Transverse colon (tissue), 4 donors: ENCODE measurements at regions not wholly inside any gene's neighbourhood (a gene's known extent, or its start where the extent isn't known, plus 50 kb on each side); places are given as distances from the start of the nearest gene placed in this dataset.

Source experiments
- DNase-seq: peaks from one replicate; pipeline ENCODE4 v3.0.0-alpha.2; 2019
- H3K27ac ChIP-seq, 4 donors: fragments of 200-600 bp; sonication (generic); 2 replicates each; pipeline ENCODE4 v1.5.1; 2016 to 2018; ENCODE audit warnings: inconsistent platforms in 4 of 4
- H3K27me3 ChIP-seq: fragments of 200-600 bp; sonication (generic); 2 replicates; pipeline ENCODE4 v1.5.1; 2017; ENCODE audit warnings: inconsistent platforms
- H3K36me3 ChIP-seq, 4 donors: fragments of 200-600 bp; sonication (generic); 2 replicates each; pipeline ENCODE4 v1.5.1; 2017 to 2019; ENCODE audit warnings: inconsistent platforms in 4 of 4
- H3K4me1 ChIP-seq, 4 donors: fragments of 200-600 bp; sonication (generic); 2 replicates each; pipeline ENCODE4 v1.5.1; 2017 to 2020; ENCODE audit warnings: inconsistent platforms in 4 of 4
- H3K4me3 ChIP-seq, 4 donors: fragments of 200-600 bp; sonication (generic); 1 replicate in 1 of 4; 2 replicates in 3 of 4; pipeline versions ENCODE4 v1.5.1 to v1.6.1; 2017 to 2019; ENCODE audit warnings: inconsistent platforms in 4 of 4
- H3K9me3 ChIP-seq, 2 donors: fragments of 200-600 bp; sonication (generic); 2 replicates each; pipeline ENCODE4 v1.5.1; 2017 to 2019; ENCODE audit warnings: inconsistent platforms in 2 of 2
- EP300 ChIP-seq: sonication (generic); formaldehyde crosslinking; IDR thresholded peaks from one replicate; pipeline ENCODE4 v1.6.1; 2017; ENCODE audit warnings: antibody characterized with exemption, low read depth
- POLR2A ChIP-seq: fragments of 450-650 bp; IDR thresholded peaks from one replicate; pipeline ENCODE4 v1.6.1; 2016; ENCODE audit warnings: antibody characterized with exemption, mild to moderate bottlenecking, moderate library complexity
- POLR2AphosphoS5 ChIP-seq, 3 donors: sonication (generic); formaldehyde crosslinking; IDR thresholded peaks; one replicate each; pipeline ENCODE4 v1.6.1; 2016; ENCODE audit warnings: antibody characterized with exemption in 3 of 3
- WGBS, 2 donors: methylation state at CpG; one replicate each; pipeline ENCODE4 v1.1.5; 2018; ENCODE audit warnings: low coverage in 1 of 2; 5-methylcytosine and 5-hydroxymethylcytosine counted together
- in situ Hi-C, 4 donors: fragments of 200-750 bp; cut with MboI; loops; one replicate each; pipeline versions ENCODE4 v1.15.0 to v1.15.1; 2017; ENCODE audit warnings: low sequenced_read_pairs in 3 of 4, low pct_ligation_motif_present in 1 of 4, low pct_unique_long_range_greater_than_20kb in 1 of 4
- intact Hi-C: fragments of 100-400 bp; cut with DNase I; formaldehyde crosslinking; loops from one replicate; pipeline ENCODE4 v1.15.1; 2023; ENCODE audit warnings: low total_unique reads
- TF ChIP-seq, protein P1 (sequence below), 5 experiments: fragments of 200-600 bp in 3 of 5; fragments of 450-650 bp in 2 of 5; sonication (generic) in 3 of 5; IDR thresholded peaks; 1 replicate in 2 of 5; 2 replicates in 3 of 5; pipeline ENCODE4 v1.5.1; 2016 to 2017; ENCODE audit warnings: antibody characterized with exemption in 5 of 5, inconsistent platforms in 3 of 5, mild to moderate bottlenecking in 2 of 5, moderate library complexity in 1 of 5

DNA sequence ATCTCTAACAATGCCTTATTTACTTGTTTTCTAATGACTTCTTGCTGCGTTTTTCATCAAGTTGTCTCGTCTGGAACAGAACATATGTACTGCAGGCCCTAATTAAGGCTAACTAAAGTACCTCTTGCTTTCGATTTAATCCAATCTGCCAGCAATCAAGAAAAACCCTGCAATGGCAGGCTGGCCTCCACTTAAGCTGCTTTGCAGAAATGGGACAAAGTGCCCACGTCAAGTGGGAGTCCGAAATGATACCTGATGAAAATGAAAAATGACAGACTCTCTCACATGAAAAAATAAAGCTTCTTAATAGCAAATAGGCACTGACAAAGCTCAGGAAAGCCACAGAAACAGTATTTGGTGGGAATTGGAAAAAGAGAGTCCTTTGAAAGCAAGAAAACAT is 1454.7 kb downstream of the FAM181B start:
- H3K27me3 ChIP-seq = no peaks in the 10 kb centered on the region
- intact Hi-C loops = no loop called here
- no peak overlapping the region for H3K27ac ChIP-seq
- in situ Hi-C loops = no loop called here
- TF ChIP-seq, protein P1, sequence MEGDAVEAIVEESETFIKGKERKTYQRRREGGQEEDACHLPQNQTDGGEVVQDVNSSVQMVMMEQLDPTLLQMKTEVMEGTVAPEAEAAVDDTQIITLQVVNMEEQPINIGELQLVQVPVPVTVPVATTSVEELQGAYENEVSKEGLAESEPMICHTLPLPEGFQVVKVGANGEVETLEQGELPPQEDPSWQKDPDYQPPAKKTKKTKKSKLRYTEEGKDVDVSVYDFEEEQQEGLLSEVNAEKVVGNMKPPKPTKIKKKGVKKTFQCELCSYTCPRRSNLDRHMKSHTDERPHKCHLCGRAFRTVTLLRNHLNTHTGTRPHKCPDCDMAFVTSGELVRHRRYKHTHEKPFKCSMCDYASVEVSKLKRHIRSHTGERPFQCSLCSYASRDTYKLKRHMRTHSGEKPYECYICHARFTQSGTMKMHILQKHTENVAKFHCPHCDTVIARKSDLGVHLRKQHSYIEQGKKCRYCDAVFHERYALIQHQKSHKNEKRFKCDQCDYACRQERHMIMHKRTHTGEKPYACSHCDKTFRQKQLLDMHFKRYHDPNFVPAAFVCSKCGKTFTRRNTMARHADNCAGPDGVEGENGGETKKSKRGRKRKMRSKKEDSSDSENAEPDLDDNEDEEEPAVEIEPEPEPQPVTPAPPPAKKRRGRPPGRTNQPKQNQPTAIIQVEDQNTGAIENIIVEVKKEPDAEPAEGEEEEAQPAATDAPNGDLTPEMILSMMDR (IDR thresholded peaks at IDR 0.05) = no peak
- TF ChIP-seq POLR2A (no peak), EP300 (no peak), POLR2AphosphoS5 (IDR thresholded peaks at IDR 0.05) (no peak)
- no peak overlapping the region for H3K4me3 ChIP-seq
- WGBS, 2 donors = 86 to 89% methylated on average over 2 to 5 of the region's 5 CpGs
- H3K9me3 ChIP-seq = no peaks in the 10 kb centered on the region
- no peaks in the 10 kb centered on the region for H3K36me3 ChIP-seq
- H3K4me1 ChIP-seq = no peaks in the 10 kb centered on the region
- DNase-seq = no peak

DNA sequence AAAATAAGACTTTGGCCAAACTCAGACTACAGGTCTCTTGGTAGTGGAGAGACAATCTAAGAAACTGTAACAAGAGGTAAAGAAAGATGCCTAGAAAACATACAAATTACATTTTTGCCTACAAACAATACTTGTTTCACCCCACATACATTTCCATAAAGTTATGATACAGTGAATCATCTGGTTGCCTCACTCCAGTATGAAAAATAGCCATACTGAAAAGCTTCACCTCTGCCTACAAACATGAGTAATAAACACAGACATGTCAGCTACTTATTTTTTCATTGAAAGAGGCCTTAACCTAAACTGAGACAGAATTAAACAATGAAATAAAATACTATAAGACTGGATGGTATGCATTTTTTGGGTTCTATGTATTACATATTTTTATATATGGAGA is 1463.0 kb downstream of the FAM181B start:
- no peak overlapping the region for H3K27ac ChIP-seq
- H3K4me3 ChIP-seq = no peak overlapping the region
- no peak for DNase-seq
- H3K9me3 ChIP-seq = no peaks in the 10 kb centered on the region
- intact Hi-C loops = no loop called here
- H3K4me1 ChIP-seq = no peaks in the 10 kb centered on the region
- in situ Hi-C loops = no loop called here
- H3K36me3 ChIP-seq = no peaks in the 10 kb centered on the region
- TF ChIP-seq EP300 = no peak
- TF ChIP-seq, protein P1 (IDR thresholded peaks at IDR 0.05) = no peak
- TF ChIP-seq POLR2A = no peak
- TF ChIP-seq POLR2AphosphoS5 (IDR thresholded peaks at IDR 0.05) = no peak
- no peaks in the 10 kb centered on the region for H3K27me3 ChIP-seq

DNA sequence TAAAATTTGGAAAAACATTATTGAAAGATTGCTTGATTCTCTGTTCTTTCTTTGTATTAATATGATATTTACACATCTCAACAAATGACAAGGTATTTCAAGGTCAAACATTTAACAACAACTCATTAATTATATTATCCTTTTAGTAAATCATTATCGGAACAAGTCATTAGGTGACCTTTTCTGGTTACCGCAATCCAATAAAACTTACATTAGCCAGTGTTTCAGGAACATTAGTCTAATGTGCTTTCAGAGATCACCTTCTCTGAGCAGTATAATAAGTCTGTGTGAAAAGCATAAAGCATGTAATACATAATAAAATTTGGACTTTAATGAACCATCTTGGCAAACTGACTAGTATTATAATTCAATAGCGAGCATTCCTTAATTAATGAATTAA is 1466.4 kb downstream of the FAM181B start:
- TF ChIP-seq POLR2AphosphoS5 (IDR thresholded peaks at IDR 0.05) = no peak
- TF ChIP-seq, protein P1 (IDR thresholded peaks at IDR 0.05) = no peak
- no peak for TF ChIP-seq POLR2A
- TF ChIP-seq EP300 = no peak
- intact Hi-C loops (no loop called here), in situ Hi-C loops (no loop called here)
- DNase-seq = no peak
- Histone ChIP-seq H3K4me3 (no peak overlapping the region), H3K36me3 (no peaks in the 10 kb centered on the region), H3K9me3 (no peaks in the 10 kb centered on the region), H3K27ac (no peak overlapping the region), H3K27me3 (no peaks in the 10 kb centered on the region), H3K4me1 (no peaks in the 10 kb centered on the region)
- 75 to 94% methylated on average over 3 of the region's 3 CpGs for WGBS, 2 donors

DNA sequence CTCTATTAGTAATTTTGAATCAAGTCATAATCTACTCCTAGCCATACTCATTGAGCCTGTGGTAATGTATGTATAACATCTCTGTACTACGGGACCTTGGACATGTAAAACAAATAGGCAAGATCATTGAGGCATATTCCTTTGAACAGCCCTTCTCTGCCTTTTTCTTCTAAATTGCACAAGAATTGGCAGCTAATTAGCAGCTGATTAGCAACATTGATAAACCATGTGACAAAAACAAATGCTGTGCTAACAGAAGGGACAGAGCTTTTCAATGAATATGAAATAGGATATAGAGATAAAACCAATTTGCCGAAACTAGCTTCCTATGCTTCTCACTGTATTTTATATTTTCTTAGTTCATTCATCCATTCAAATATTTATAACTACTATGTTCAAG is 1474.2 kb downstream of the FAM181B start:
- in situ Hi-C loops = no loop called here
- no peaks in the 10 kb centered on the region for H3K4me1 ChIP-seq
- WGBS, 2 donors = 88 to 93% methylated on average over 2 of the region's 2 CpGs
- no peak overlapping the region for H3K27ac ChIP-seq
- H3K4me3 ChIP-seq = no peak overlapping the region
- intact Hi-C loops = no loop called here
- no peak for DNase-seq
- no peaks in the 10 kb centered on the region for H3K36me3 ChIP-seq
- no peaks in the 10 kb centered on the region for H3K9me3 ChIP-seq
- TF ChIP-seq, protein P1 (IDR thresholded peaks at IDR 0.05) = no peak
- TF ChIP-seq EP300 (no peak), POLR2A (no peak), POLR2AphosphoS5 (IDR thresholded peaks at IDR 0.05) (no peak)
- H3K27me3 ChIP-seq = no peaks in the 10 kb centered on the region
